Ishikawa (cell line): ENCODE measurements at regions not wholly inside any gene's neighbourhood (a gene's known extent, or its start where the extent isn't known, plus 50 kb on each side); places are given as distances from the start of the nearest gene placed in this dataset.

Experiments
- CEBPB ChIP-seq: IDR thresholded peaks from 2 replicates; pipeline ENCODE4 v1.6.1; 2012
- EP300 ChIP-seq: IDR thresholded peaks from 2 replicates; pipeline ENCODE4 v1.6.1; 2012; ENCODE audit warnings: borderline replicate concordance
- MAX ChIP-seq: IDR thresholded peaks from 2 replicates; pipeline ENCODE4 v1.6.1; 2012
- RAD21 ChIP-seq: IDR thresholded peaks from 2 replicates; pipeline ENCODE4 v1.6.1; 2012; ENCODE audit warnings: low read depth
- TEAD4 ChIP-seq: IDR thresholded peaks from 2 replicates; pipeline ENCODE4 v1.6.1; 2012
- ZBTB7A ChIP-seq: IDR thresholded peaks from 2 replicates; pipeline ENCODE4 v1.6.1; 2012; ENCODE audit warnings: low read depth
- TF ChIP-seq, protein P1 (sequence below): IDR thresholded peaks from 2 replicates; pipeline ENCODE4 v1.6.1; 2012; ENCODE audit warnings: low read depth, mild to moderate bottlenecking

DNA sequence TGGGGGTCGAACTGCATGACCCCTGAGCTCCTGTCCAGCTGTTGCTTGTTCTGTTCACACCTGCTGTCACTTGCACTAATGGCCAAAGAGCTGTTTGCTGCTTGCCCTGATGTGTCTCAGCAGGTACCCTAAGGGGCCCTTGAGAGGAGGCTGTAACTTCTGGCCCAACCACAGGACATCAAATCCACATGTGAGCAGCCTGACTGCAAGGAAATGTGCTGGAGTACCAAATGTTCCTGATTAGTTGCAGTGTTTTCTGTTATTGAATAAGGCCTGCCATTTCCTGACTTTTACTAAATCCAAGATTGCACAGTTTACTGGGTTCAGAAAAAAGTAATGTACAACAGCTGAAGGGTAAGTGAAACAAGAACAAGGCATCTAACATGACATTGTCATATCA, 91.7 kb upstream of the IL6 start:
- TF ChIP-seq MAX (no peak), RAD21 (no peak), TEAD4 (no peak), CEBPB (no peak), EP300 (no peak), ZBTB7A (no peak)
- TF ChIP-seq, protein P1, sequence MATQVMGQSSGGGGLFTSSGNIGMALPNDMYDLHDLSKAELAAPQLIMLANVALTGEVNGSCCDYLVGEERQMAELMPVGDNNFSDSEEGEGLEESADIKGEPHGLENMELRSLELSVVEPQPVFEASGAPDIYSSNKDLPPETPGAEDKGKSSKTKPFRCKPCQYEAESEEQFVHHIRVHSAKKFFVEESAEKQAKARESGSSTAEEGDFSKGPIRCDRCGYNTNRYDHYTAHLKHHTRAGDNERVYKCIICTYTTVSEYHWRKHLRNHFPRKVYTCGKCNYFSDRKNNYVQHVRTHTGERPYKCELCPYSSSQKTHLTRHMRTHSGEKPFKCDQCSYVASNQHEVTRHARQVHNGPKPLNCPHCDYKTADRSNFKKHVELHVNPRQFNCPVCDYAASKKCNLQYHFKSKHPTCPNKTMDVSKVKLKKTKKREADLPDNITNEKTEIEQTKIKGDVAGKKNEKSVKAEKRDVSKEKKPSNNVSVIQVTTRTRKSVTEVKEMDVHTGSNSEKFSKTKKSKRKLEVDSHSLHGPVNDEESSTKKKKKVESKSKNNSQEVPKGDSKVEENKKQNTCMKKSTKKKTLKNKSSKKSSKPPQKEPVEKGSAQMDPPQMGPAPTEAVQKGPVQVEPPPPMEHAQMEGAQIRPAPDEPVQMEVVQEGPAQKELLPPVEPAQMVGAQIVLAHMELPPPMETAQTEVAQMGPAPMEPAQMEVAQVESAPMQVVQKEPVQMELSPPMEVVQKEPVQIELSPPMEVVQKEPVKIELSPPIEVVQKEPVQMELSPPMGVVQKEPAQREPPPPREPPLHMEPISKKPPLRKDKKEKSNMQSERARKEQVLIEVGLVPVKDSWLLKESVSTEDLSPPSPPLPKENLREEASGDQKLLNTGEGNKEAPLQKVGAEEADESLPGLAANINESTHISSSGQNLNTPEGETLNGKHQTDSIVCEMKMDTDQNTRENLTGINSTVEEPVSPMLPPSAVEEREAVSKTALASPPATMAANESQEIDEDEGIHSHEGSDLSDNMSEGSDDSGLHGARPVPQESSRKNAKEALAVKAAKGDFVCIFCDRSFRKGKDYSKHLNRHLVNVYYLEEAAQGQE, result no peak
